IMR-90 (cell line): ENCODE measurements at regions not wholly inside any gene's neighbourhood (a gene's known extent, or its start where the extent isn't known, plus 50 kb on each side); places are given as distances from the start of the nearest gene placed in this dataset.

ENCODE experiments used
- ATAC-seq: fragments of 200-7000 bp; cut with Tn5 transposase; 2 replicates; pipeline ENCODE4 v1.9.1; 2020; ENCODE audit warnings: low read depth, mild to moderate bottlenecking, moderate library complexity
- BruUV-seq: library from RNA; stranded (reverse); fragments of 400-500 nt; replicated peaks from 2 replicates; lab custom pipeline; 2021; lab: Mats Ljungman, UMichigan
- CTCF ChIA-PET: fragments of 300-600 bp; formaldehyde crosslinking; extraction: SDS; loops from one replicate; lab custom pipeline; 2021; ENCODE audit warnings: antibody characterized with exemption; lab: Yijun Ruan, JAX
- POLR2A ChIA-PET: fragments of 300-600 bp; sonication (Branson Sonifier 250); formaldehyde crosslinking; loops from one replicate; lab custom pipeline; 2022; ENCODE audit warnings: antibody characterized with exemption; ENCODE audit not compliant: unreplicated experiment; lab: Charles Lee
- DNase-seq: peaks from one replicate; pipeline ENCODE4 v3.0.0; 2013
- H2AFZ ChIP-seq: replicated peaks from 2 replicates; pipeline ENCODE3; 2013; ENCODE audit warnings: low read length, mild to moderate bottlenecking; ENCODE audit not compliant: poor library complexity
- H2AK5ac ChIP-seq: 2 replicates; pipeline ENCODE4 v1.6.1; 2013; ENCODE audit warnings: low read depth, low read length, inconsistent platforms
- H2AK9ac ChIP-seq: replicated peaks from 2 replicates; pipeline ENCODE3; 2013; ENCODE audit warnings: mild to moderate bottlenecking, low read depth, low read length, moderate library complexity; ENCODE audit not compliant: poor library complexity
- H2BK120ac ChIP-seq: 2 replicates; pipeline ENCODE4 v1.6.1; 2013; ENCODE audit warnings: low read depth, low read length, inconsistent platforms
- H2BK15ac ChIP-seq: 3 replicates; pipeline ENCODE4 v1.6.1; 2013; ENCODE audit warnings: low read depth, low read length, inconsistent platforms
- H2BK20ac ChIP-seq: 2 replicates; pipeline ENCODE4 v1.6.1; 2013; ENCODE audit warnings: low read depth, mild to moderate bottlenecking, inconsistent platforms, low read length, moderate library complexity
- H2BK5ac ChIP-seq: 2 replicates; pipeline ENCODE4 v1.6.1; 2013; ENCODE audit warnings: mild to moderate bottlenecking, low read depth, low read length, inconsistent platforms; ENCODE audit not compliant: poor library complexity, severe bottlenecking
- H3K14ac ChIP-seq: replicated peaks from 2 replicates; pipeline ENCODE4 v1.6.1; 2013; ENCODE audit warnings: low read depth, low read length, inconsistent platforms
- H3K18ac ChIP-seq: 2 replicates; pipeline ENCODE4 v1.6.1; 2013; ENCODE audit warnings: low read depth, low read length, control low read depth
- H3K23ac ChIP-seq: 2 replicates; pipeline ENCODE4 v1.6.1; 2013; ENCODE audit warnings: low read depth, low read length, inconsistent platforms
- H3K27ac ChIP-seq: 2 replicates; pipeline ENCODE4 v1.5.1; 2013; ENCODE audit warnings: mild to moderate bottlenecking, control low read depth, low read length; ENCODE audit not compliant: insufficient read depth
- H3K27me3 ChIP-seq: 2 replicates; pipeline ENCODE4 v1.6.1; 2013; ENCODE audit warnings: low read length; ENCODE audit not compliant: control insufficient read depth, insufficient read depth
- H3K36me3 ChIP-seq: 2 replicates; pipeline ENCODE4 v1.6.1; 2013; ENCODE audit warnings: low read length, mixed read lengths; ENCODE audit not compliant: control insufficient read depth, insufficient read depth
- H3K4ac ChIP-seq: 2 replicates; pipeline ENCODE4 v1.6.1; 2013; ENCODE audit warnings: low read depth, low read length, inconsistent platforms
- H3K4me1 ChIP-seq: 2 replicates; pipeline ENCODE4 v1.6.1; 2013; ENCODE audit warnings: low read length, mixed read lengths; ENCODE audit not compliant: control insufficient read depth, insufficient read depth
- H3K4me2 ChIP-seq: 2 replicates; pipeline ENCODE4 v1.6.1; 2013; ENCODE audit warnings: low read depth, mild to moderate bottlenecking, control low read depth, low read length, moderate library complexity
- H3K4me3 ChIP-seq: 2 replicates; pipeline ENCODE4 v1.5.1; 2013; ENCODE audit warnings: low read depth, mild to moderate bottlenecking, control low read depth, low read length, moderate library complexity; ENCODE audit not compliant: insufficient read depth
- H3K56ac ChIP-seq: 2 replicates; pipeline ENCODE4 v1.6.1; 2013; ENCODE audit warnings: low read length, inconsistent platforms; ENCODE audit not compliant: insufficient read depth; ENCODE audit errors: extremely low read depth
- H3K79me1 ChIP-seq, 2 experiments: 2 replicates each; pipeline ENCODE4 v1.6.1; 2013; ENCODE audit warnings: low read length in 2 of 2, inconsistent platforms in 1 of 2, low read depth in 1 of 2
- H3K9ac ChIP-seq: 2 replicates; pipeline ENCODE4 v1.6.1; 2013; ENCODE audit warnings: low read depth, low read length, control low read depth
- H3K9me1 ChIP-seq: 2 replicates; pipeline ENCODE4 v1.6.1; 2013; ENCODE audit warnings: low read length, inconsistent platforms; ENCODE audit not compliant: insufficient read depth
- H3K9me3 ChIP-seq: 2 replicates; pipeline ENCODE4 v1.6.1; 2013; ENCODE audit warnings: low read length; ENCODE audit not compliant: control insufficient read depth, insufficient read depth
- H4K20me1 ChIP-seq: 2 replicates; pipeline ENCODE4 v1.6.1; 2013; ENCODE audit warnings: low read length, inconsistent platforms; ENCODE audit not compliant: insufficient read depth
- H4K5ac ChIP-seq: 2 replicates; pipeline ENCODE4 v1.6.1; 2013; ENCODE audit warnings: mild to moderate bottlenecking, low read depth, low read length, control low read depth
- H4K8ac ChIP-seq, 2 experiments: 2 replicates each; pipeline ENCODE4 v1.6.1; 2013; ENCODE audit warnings: low read depth in 2 of 2, low read length in 2 of 2, control low read depth in 1 of 2, inconsistent platforms in 1 of 2
- H4K91ac ChIP-seq: 2 replicates; pipeline ENCODE4 v1.6.1; 2013; ENCODE audit warnings: low read depth, low read length, inconsistent platforms; ENCODE audit not compliant: insufficient read depth
- BHLHE40 ChIP-seq: fragments of 150-350 bp; IDR thresholded peaks from 2 replicates; pipeline ENCODE4 v1.6.1; 2016; ENCODE audit warnings: mild to moderate bottlenecking, low read depth, low read length
- CHD1 ChIP-seq: IDR thresholded peaks from 2 replicates; pipeline ENCODE4 v1.6.1; 2012; ENCODE audit warnings: low read depth, low read length, improper control_type of control experiment
- ELK1 ChIP-seq: fragments of 150-350 bp; IDR thresholded peaks from 2 replicates; pipeline ENCODE4 v1.6.1; 2016; ENCODE audit warnings: low read depth, mild to moderate bottlenecking, low read length, moderate library complexity, borderline replicate concordance
- FOS ChIP-seq: fragments of 150-350 bp; IDR thresholded peaks from 2 replicates; pipeline ENCODE4 v1.6.1; 2016; ENCODE audit warnings: low read depth, low read length
- MAFK ChIP-seq: IDR thresholded peaks from 2 replicates; pipeline ENCODE4 v1.6.1; 2012; ENCODE audit warnings: low read depth, low read length, improper control_type of control experiment
- NFE2L2 ChIP-seq: fragments of 150-350 bp; IDR thresholded peaks from 2 replicates; pipeline ENCODE4 v1.6.1; 2016; ENCODE audit warnings: low read depth, mild to moderate bottlenecking, low read length
- POLR2A ChIP-seq: IDR thresholded peaks from 2 replicates; pipeline ENCODE4 v1.6.1; 2012; ENCODE audit warnings: mild to moderate bottlenecking, low read depth, low read length
- RFX5 ChIP-seq: IDR thresholded peaks from 2 replicates; pipeline ENCODE4 v1.8.0; 2012; ENCODE audit warnings: low read depth, mild to moderate bottlenecking, low read length, moderate library complexity
- WGBS, 2 experiments: methylation state at CpG; one replicate each; pipeline versions ENCODE4 v1.1.5 to v1.1.7; 2013; ENCODE audit warnings: missing lambda C conversion rate in 2 of 2; ENCODE audit not compliant: insufficient read length in 1 of 2; ENCODE audit errors: extremely low coverage in 2 of 2; 5-methylcytosine and 5-hydroxymethylcytosine counted together
- dilution Hi-C: fragments of 300-500 bp; cut with HindIII; formaldehyde crosslinking; loops from one replicate; pipeline ENCODE4 v1.14.3; 2018; ENCODE audit warnings: low sequenced_read_pairs; ENCODE audit not compliant: unreplicated experiment
- in situ Hi-C: fragments of 300-500 bp; cut with MboI; formaldehyde crosslinking; loops from 3 replicates; pipeline ENCODE4 v1.14.3; 2019; ENCODE audit warnings: low sequenced_read_pairs, inconsistent platforms, mixed read lengths
- intact Hi-C: fragments of 100-400 bp; cut with micrococcal nuclease; formaldehyde crosslinking; loops from 2 replicates; pipeline ENCODE4 v1.10.0; 2022

GRCh38 chr4:31702326-31702725 lies 982.2 kb downstream of the PCDH7 start:
- no CpG with 5 or more reads among the region's 2 CpGs for WGBS, 2 experiments
- Histone ChIP-seq H3K9me3 (no peaks in the 10 kb centered on the region), H2BK120ac (no peak overlapping the region), H3K4ac (no peak overlapping the region), H3K27me3 (no peaks in the 10 kb centered on the region), H3K79me1 (no peaks in the 10 kb centered on the region), H2BK20ac (no peak overlapping the region), H2AK5ac (no peak overlapping the region), H4K20me1 (no peaks in the 10 kb centered on the region), H2AK9ac (no peak overlapping the region), H3K9ac (no peak overlapping the region), H3K14ac (no peak overlapping the region), H3K18ac (no peak overlapping the region), H2BK15ac (no peak overlapping the region), H4K91ac (no peak overlapping the region), H4K8ac (no peak overlapping the region), H3K4me2 (no peak overlapping the region), H3K56ac (no peak overlapping the region), H3K9me1 (no peaks in the 10 kb centered on the region), H3K27ac (no peak overlapping the region), H2AFZ (no peak overlapping the region), H3K4me3 (no peak overlapping the region), H3K23ac (no peak overlapping the region), H3K36me3 (no peaks in the 10 kb centered on the region), H3K4me1 (no peaks in the 10 kb centered on the region), H4K5ac (no peak overlapping the region), H2BK5ac (no peak overlapping the region)
- BruUV-seq, result no TSS peak
- CTCF ChIA-PET, result no interaction called here
- DNase-seq, result no peak
- intact Hi-C loops, result no loop called here
- TF ChIP-seq POLR2A (no peak), MAFK (no peak), ELK1 (no peak), BHLHE40 (no peak), NFE2L2 (no peak), FOS (no peak), CHD1 (no peak), RFX5 (no peak)
- ATAC-seq, result no peak
- in situ Hi-C loops, result no loop called here
- POLR2A ChIA-PET, result no interaction called here
- dilution Hi-C loops, result no loop called here
